Neutrophil (primary cell): ENCODE measurements at regions not wholly inside any gene's neighbourhood (a gene's known extent, or its start where the extent isn't known, plus 50 kb on each side); places are given as distances from the start of the nearest gene placed in this dataset.
"Not testable (repeated sequence)": the region's sequence is repeated elsewhere in the genome, so short reads cannot be mapped to it uniquely, and the experiment has no call there.

ENCODE experiments used
- H3K27ac ChIP-seq: fragments of 200-600 bp; sonication (generic); 2 replicates; pipeline ENCODE4 v1.5.1; 2016; ENCODE audit warnings: mild to moderate bottlenecking, moderate library complexity
- H3K27me3 ChIP-seq: fragments of 200-600 bp; sonication (generic); 2 replicates; pipeline ENCODE4 v1.6.0; 2016; ENCODE audit warnings: mild to moderate bottlenecking
- H3K36me3 ChIP-seq: fragments of 200-600 bp; sonication (generic); 2 replicates; pipeline ENCODE4 v1.5.1; 2017
- H3K4me1 ChIP-seq, 2 experiments: fragments of 200-600 bp in 1 of 2; sonication (generic) in 1 of 2; 1 replicate in 1 of 2; 2 replicates in 1 of 2; pipeline versions ENCODE4 v1.5.1 to v1.6.1; 2013 to 2016; ENCODE audit warnings: low read depth in 1 of 2, low read length in 1 of 2, mild to moderate bottlenecking in 1 of 2, moderate library complexity in 1 of 2; ENCODE audit not compliant: control insufficient read depth in 1 of 2, insufficient read depth in 1 of 2
- H3K4me3 ChIP-seq, 2 experiments: fragments of 200-600 bp in 1 of 2; sonication (generic) in 1 of 2; 1 replicate in 1 of 2; 2 replicates in 1 of 2; pipeline ENCODE4 v1.5.1; 2013 to 2016; ENCODE audit warnings: low read depth in 1 of 2, low read length in 1 of 2, mild to moderate bottlenecking in 1 of 2, moderate library complexity in 1 of 2
- H3K9me3 ChIP-seq: fragments of 200-600 bp; sonication (generic); 2 replicates; pipeline ENCODE4 v1.5.1; 2016
- TF ChIP-seq, protein P1 (sequence below): fragments of 200-600 bp; sonication (generic); IDR thresholded peaks from 2 replicates; pipeline ENCODE4 v1.5.1; 2016; ENCODE audit warnings: antibody characterized with exemption

DNA sequence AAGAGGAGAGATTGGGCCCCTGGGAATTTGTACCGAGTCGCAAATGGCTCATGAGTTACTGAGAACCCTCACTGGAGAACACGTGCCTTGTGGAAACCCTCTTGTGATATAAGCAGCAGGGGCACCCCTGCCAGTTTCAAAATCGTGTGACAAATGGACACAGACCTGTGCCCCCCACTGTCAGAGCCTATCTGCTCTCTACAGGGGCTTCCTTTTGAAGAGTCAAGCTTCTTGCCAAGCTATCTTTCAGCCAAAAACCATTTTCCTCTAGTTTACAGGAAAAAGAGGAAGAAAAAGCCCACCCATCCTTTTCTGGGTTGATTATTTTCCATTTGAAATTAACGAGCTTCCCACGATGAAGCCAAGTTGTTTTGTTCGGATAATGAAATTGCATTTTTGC, 64.1 kb upstream of the MPP7 start:
- H3K27me3 ChIP-seq = no peaks in the 10 kb centered on the region
- peak overlapping the region; percentile 81 for H3K27ac ChIP-seq
- no peaks in the 10 kb centered on the region for H3K9me3 ChIP-seq
- TF ChIP-seq, protein P1, sequence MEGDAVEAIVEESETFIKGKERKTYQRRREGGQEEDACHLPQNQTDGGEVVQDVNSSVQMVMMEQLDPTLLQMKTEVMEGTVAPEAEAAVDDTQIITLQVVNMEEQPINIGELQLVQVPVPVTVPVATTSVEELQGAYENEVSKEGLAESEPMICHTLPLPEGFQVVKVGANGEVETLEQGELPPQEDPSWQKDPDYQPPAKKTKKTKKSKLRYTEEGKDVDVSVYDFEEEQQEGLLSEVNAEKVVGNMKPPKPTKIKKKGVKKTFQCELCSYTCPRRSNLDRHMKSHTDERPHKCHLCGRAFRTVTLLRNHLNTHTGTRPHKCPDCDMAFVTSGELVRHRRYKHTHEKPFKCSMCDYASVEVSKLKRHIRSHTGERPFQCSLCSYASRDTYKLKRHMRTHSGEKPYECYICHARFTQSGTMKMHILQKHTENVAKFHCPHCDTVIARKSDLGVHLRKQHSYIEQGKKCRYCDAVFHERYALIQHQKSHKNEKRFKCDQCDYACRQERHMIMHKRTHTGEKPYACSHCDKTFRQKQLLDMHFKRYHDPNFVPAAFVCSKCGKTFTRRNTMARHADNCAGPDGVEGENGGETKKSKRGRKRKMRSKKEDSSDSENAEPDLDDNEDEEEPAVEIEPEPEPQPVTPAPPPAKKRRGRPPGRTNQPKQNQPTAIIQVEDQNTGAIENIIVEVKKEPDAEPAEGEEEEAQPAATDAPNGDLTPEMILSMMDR = no peak
- H3K4me3 ChIP-seq = peak overlapping the region in 1 of 2 experiments; percentile 33
- H3K4me1 ChIP-seq = peaks cover 40 to 41% of the 10 kb centered on the region in 2 experiments
- H3K36me3 ChIP-seq = no peaks in the 10 kb centered on the region

DNA sequence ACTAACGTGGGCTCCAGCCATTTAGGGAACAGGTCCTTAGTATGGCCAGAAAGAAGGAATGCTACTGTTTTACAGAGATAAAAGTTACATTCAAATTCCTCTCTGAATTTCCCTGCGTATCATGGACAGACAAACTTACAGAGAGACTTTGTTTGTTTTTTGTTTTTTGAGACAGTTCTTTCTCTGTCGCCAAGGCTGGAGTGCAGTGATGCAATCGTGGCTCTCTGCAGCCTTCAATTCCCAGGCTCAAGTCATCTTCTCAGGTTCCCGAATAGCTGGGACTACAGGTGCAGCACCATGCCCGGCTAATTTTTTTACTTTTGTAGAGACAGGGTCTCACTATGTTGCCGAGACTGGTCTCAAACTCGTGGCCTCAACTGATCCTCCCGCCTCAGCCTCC, 64.5 kb upstream of the MPP7 start:
- Histone ChIP-seq H3K9me3 (no peaks in the 10 kb centered on the region), H3K27me3 (no peaks in the 10 kb centered on the region), H3K27ac (peak overlapping the region; percentile 81), H3K4me1 (peaks cover 40 to 41% of the 10 kb centered on the region in 2 experiments), H3K4me3 (peak overlapping the region; percentile 33 to 46), H3K36me3 (no peaks in the 10 kb centered on the region)
- TF ChIP-seq, protein P1 = no peak

DNA sequence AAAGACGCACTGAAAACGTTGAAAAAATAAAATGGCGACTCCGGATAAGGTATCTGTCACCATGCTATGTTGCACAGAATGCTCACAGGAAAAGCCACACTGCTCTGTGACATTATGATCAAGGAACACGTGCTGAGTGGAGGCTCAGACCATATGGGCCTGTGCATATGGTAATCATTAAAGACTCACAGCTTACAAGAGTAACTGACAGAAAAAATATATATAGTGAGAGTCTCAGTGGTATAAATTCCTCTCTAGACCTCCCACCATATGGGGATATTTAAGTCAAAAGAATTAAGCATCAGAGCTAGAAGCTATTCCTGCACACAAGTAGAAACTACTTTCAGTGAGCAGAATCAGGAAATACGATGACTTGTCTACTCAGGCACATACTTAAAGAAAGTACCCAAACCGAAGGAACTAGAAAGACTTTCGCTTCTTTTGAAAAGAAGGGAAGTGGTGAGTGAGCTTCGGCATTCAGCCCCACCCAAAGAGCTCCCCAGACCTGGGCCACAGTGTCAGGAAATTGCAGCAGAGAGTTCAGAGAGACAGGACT, 65.1 kb upstream of the MPP7 start:
- TF ChIP-seq, protein P1 = no peak
- no peaks in the 10 kb centered on the region for H3K27me3 ChIP-seq
- H3K4me3 ChIP-seq = peak overlapping the region; percentile 33 to 46
- no peaks in the 10 kb centered on the region for H3K9me3 ChIP-seq
- H3K4me1 ChIP-seq = peaks cover 40 to 41% of the 10 kb centered on the region in 2 experiments
- no peaks in the 10 kb centered on the region for H3K36me3 ChIP-seq
- peak overlapping the region; percentile 81 for H3K27ac ChIP-seq

DNA sequence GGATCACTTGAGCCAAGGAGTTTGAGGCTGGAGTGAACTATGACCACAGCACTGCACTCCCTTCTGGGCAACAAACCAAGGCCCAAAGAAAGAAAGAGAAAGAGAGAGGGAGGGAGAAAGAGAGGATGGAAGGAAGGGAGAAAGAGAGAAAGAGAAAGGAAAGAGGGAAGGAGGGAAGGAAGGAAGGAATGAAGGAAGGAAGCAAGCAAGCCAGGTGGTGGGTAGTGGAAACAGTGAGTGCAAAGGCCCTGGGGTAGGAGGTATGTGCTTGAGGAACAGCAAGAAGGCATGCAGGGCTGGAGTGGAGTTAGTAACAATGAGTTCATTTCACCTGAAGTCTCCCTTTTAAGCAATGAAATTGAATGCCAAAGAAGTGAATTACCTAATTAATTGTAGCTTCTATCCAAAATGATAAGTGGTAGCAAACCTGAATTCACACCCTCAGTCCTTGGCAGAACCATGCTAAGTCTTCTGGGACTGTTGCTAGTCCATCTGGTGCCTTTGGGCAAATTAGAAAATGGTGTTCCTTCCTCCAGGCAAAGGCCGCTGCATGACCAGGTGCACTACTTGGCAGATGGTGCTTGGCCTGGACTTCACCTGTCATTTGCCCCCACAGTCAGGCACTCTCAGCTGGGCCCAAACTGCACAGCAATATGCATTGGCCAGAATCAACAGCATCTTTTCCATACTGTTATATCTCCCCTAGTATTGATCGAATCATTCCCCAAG, 67.4 kb upstream of the MPP7 start:
- Histone ChIP-seq H3K27me3 (no peaks in the 10 kb centered on the region), H3K4me1 (peaks cover 40 to 41% of the 10 kb centered on the region in 2 experiments), H3K36me3 (no peaks in the 10 kb centered on the region), H3K9me3 (no peaks in the 10 kb centered on the region), H3K4me3 (no peak overlapping the region), H3K27ac (no peak overlapping the region)
- TF ChIP-seq, protein P1 = no peak

DNA sequence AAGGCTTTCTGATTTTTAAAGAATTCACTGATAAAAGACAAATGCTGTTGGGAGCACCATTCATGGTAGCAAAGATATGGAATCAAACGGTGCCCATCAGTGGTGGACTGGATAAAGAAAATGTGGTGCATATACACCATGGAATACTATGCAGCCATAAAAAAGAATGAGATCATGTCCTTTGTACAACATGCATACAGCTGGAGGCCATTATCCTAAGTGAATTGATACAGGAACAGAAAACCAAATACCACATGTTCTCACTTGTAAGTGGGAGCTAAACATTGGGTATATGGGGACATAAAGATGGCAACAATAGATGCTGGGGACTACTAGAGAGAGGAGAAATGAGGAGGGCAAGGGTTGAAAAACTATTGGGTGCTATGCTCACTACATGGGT, 68.8 kb upstream of the MPP7 start:
- H3K27ac ChIP-seq, H3K9me3 ChIP-seq, H3K36me3 ChIP-seq, H3K27me3 ChIP-seq, H3K4me3 ChIP-seq: not testable (repeated sequence)
- H3K4me1 ChIP-seq = peaks cover 29 to 35% of the 10 kb centered on the region in 2 experiments

DNA sequence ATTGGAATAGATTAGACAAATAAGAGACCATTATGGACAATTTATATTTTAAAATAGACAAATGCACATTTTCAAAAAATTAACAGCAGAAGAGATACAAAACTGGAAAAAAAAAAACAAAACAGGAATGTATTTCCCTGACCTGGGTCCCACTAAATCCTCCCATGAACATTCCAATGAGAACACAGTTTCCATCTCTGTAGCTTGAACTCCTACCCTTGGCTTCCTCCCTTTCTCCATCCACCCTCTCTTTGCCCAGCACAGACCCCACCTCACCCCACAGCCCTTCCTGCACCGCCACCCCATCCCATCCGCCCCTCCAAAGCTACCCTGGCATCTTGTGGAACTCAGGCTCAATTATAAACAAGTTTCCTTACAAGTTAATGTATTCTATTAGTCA, 71.2 kb upstream of the MPP7 start:
- no peaks in the 10 kb centered on the region for H3K36me3 ChIP-seq
- no peaks in the 10 kb centered on the region for H3K9me3 ChIP-seq

More for the DNA sequence above, 71.2 kb upstream of the MPP7 start:
- no peak overlapping the region for H3K27ac ChIP-seq
- H3K4me1 ChIP-seq = peaks cover 11 to 16% of the 10 kb centered on the region in 2 experiments
- no peak overlapping the region for H3K4me3 ChIP-seq
- TF ChIP-seq, protein P1 = no peak
- no peaks in the 10 kb centered on the region for H3K27me3 ChIP-seq
